Activated T-cell treated with anti-CD3 and anti-CD28 coated beads for 4 hours (primary cell): ENCODE measurements at regions not wholly inside any gene's neighbourhood (a gene's known extent, or its start where the extent isn't known, plus 50 kb on each side); places are given as distances from the start of the nearest gene placed in this dataset.

Source experiments
- DNase-seq: peaks from one replicate; pipeline ENCODE4 v3.0.0-alpha.2; 2020

DNA sequence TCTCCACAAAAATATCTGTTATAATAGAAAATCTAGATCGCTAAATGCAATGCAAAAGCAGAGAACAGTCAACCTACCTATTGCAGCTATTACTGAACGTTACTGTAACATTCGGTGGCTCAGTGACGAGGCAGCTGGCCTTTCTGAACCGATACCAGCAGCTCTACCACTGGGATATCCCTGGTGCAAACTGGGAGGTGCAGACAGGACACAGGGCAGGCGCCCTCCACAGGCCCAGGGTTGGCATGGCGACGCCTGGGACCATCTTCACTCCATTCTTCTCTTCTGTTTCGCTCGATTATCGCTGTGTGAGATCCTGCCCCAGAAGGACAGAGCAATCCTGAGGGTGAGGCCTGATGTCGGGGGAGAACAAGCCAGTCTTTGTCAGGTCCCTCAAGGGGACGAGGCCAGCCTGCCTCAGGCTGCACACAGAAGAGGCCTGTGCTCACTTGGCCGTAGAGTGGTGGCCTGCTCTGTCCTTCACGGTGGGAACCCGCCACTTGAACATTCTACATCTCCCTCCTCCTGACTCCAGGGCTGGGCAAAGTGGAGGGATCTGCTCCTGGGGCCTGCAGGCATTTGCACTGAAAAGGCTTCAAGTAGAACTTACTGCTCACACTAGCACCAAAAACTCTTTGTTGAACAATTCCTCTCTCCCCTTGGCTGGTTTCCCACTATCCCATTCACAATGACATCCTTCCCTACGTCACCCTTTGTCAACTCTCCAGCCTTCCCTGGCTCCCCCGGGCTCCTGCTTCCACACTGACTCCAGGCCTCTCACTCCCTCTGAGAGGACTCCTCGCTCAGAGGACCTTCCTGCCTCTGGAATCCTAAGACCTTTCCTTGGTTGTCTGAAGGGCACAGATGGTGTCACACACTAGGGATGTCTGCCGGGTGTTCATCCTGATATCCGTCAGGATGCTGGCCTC is 49.7 kb downstream of the CYRIA start:
- no peak for DNase-seq

DNA sequence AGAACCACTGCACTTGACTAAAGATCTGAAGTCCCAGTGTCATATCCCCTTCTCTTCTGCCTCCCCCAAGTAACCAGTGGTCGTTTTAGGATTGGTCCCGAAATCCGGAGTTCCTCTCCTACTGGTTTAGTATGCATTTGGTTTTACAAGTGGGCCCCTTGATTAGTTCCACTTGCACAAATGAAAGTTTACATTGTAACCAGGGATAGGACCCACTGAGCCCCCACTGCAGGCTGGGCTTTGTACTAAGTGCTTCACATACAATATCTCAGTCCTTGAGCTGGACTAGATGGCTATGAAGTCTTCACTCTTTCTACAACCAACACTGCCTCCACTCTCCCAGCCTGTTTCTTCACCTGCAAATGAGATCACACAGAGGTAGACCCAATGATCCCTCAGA is 50.4 kb downstream of the CYRIA start:
- no peak for DNase-seq

DNA sequence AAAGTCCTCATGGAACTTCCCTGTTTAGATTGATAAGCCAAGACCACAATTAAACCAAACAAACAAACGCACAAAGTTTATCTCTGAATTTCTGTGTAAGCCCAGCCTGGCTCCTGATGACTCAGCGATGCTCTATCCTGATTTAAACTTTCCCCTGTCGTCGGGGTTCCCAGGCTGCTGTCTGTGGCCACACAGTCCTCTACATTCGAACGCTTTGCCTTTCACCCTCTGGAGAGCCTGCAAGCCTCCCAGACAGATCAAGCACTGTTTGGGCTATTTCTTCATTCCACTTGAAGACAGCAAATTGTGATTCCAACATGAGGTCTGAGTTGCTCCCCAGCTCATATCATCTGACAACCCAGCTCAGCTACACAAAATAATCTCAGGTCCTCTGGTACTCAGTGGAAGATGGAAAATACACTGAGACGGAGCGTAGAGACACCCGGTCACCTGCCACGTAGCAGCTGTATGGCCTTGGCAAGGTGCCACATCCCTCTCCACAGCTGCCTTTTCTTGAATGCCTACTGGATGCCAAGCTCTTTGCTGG is 51.2 kb downstream of the CYRIA start:
- no peak for DNase-seq

DNA sequence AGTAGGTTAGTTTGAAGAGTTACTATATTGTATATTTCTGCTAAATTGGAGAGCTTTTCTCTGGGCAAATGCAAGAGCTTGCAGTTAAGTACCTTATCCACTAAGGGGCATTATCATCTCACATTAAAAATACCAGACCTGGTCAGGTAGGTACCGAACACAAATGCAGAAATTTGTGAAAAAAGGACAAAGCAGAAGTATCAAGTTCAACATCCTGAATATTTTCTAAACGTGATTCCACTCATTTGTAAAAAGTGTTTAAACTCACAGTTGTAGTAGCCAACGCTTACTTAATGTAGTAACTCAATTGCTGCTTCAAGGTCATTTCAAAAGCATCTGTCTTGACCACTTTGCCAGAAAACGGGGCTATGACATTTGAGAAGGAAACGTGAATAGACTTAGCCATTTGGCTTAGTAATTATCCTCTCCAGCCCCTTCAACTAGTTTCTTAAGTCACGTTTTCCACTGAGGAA is 52.1 kb downstream of the CYRIA start:
- no peak for DNase-seq

DNA sequence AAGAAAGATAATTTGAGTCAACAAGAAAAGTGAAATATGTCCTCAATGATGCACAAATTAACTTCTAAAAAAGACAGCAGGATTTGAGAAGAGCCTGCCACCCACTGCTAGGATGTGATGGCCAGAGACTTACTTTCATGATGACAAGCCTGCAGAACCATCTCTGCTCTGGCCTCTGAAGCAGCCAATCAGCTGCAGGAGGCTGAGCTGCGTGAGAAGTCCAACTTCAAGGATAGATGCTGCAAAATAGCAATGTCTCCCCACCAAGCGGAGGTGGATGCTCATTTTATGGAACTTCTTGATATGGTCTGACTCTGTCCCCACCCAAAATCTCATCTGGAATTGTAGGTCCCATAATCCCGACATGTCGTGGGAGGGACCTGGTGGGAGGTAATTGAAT is 53.1 kb downstream of the CYRIA start:
- no peak for DNase-seq

DNA sequence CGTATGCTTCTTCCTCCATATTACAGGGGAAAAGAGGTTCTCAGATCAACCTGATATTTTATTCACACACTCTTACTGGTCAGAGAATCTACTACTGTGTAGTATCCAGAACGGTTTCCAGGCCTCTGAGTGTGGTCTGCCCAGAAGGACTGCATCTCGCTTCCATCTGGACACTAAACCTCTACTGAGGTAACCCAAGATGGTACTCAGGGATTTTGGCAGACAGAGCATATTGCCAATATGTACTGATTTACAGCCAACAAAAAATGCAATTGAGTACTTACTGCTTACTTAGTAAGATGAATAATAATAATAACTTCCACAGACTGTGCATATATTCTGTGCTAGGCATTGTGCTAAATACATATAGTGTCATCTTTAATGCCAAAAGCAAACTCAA is 55.8 kb downstream of the CYRIA start:
- no peak for DNase-seq

DNA sequence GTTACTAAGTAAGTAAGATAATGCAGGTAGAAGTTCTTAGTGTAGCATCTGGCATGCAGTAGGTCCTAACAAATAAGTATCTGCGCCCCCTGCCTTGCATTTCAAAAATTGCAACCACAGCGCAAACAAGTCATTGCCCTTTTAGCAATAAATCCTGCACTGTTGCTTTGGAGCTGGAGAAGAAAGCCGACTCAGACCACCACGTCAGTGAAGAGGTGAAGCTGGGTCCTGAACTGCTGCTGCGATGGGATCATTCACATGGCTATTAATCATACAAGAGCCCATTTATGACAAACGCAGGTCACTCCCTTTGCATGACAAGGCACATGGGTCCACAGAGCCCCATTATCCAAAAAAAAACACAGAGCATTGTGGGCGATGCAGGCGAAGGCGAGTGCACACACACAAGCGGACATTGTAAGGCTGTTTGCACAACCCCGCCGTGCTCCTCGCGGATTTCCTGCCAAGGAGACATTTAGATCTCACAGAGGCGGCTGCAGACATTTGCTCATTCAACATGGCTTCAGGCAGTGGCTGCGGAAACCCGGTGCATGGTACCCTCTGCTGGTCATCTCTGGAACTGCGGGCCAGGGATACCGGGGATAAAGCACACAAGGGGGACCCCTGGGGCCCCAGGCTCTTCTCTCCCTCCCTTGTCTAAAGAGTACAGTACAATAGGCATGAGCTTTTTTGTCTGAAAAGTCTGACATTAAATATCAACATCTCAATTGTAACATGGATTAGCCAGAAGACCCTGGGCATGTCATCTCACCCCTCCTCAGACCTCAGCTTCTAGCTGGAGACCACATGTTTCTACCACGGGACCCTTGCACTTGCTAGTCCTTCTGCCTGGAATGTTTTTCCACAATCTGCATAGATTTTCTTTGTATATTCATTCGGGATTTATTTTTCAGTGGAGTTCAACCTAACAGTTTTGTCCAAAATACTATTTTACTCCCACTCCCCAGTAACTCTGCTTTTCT is 56.7 kb downstream of the CYRIA start:
- peak; percentile 83 for DNase-seq

DNA sequence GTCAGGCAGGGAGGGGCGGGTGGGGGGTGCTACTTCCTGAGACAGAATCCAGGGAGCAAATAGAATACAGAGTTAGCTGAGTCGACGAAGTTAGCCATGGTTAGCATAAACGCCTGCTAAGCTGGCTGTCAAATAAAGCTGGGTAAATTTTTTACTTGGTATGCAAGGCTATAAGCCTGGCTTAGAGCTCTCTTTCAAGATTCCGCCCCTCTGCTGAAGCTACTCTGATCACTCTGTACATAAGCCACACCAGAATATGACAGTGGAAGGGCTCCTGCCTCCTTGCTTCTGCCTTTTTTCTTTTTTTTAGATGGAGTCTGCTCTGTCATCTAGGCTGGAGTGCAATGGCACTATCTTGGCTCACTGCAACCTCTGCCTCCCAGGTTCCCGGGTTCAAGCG is 58.3 kb downstream of the CYRIA start:
- no peak for DNase-seq

DNA sequence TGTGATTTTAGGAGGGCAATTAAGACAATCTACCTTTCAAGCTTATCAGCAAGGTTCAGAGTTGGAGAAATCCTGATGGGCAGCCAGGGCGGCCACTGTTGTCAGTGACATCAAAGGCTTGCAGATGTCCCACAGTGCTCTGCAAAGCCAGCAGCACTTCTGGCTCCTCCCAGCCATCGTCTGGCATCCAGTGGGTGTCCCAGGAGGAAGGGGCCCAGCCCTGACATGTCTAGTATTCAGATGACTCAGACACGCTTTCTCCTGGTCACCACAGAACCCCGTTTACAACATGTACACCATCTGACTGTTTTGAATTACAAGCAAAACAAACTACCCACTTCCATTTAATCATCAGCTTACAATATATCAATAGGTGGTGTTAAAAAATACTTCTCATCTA is 61.4 kb downstream of the CYRIA start:
- DNase-seq = no peak

DNA sequence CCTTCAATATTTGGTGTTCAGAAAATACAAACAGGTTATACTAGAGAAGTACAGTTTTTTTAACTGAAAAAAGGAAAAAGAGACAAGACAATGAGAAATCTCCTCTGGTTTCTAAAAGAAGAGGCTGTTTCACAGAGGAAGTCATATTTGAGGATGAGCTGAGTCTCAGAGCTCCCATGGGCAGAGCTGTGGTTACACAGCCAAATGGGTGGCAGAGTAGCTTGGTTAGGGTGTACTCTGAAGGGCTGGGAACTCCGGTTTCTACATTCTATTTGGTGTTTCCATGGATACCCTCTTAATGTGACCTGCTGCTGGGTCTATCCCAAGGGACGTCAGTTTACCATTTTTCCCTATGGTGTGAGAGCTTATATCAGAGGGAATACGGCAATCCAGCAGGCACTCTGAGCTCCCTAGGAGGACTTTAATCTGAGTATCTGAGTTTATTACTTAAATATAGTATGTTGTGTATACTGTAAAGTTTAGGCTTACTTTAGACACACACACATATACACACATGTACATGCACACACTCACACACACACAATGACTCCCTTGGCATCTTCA is 74.2 kb downstream of the CYRIA start:
- DNase-seq = no peak

DNA sequence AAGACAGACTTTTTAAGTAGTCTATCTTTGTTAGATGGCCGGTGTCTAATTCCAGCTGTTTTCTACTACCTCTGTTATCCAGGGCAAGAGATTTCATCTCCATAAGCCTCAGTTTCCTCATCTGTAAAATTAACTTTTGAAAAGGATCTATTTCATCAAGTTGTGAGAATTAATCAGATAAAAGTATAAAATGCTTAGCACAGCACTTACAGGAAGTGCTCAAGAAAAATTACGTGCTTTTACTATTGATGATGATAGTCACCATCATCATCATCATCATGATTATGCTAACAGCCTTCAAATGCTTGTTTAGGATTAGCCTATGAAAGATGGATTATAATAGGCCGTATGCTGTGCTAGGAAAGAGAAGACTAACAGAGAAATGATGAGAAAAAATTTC is 76.2 kb downstream of the CYRIA start:
- DNase-seq = no peak

DNA sequence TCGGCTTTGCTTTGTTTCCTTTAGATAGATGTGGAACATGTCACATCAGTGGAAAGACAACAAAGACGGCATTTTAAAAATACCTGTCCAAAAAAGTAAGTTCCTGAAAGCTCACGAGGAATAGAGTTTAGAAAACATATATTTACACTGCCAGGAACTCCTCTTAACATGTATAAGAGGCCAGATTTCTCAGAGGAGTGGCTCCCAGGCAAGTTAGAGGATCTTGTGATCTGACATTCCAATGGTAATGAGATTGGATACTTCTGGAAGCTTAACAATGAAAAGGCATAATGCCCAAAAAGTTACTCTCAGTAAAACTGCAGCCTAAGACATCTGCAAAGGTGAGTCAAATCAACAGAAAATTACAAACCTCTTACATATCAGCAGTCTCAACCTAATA is 77.1 kb downstream of the CYRIA start:
- no peak for DNase-seq

DNA sequence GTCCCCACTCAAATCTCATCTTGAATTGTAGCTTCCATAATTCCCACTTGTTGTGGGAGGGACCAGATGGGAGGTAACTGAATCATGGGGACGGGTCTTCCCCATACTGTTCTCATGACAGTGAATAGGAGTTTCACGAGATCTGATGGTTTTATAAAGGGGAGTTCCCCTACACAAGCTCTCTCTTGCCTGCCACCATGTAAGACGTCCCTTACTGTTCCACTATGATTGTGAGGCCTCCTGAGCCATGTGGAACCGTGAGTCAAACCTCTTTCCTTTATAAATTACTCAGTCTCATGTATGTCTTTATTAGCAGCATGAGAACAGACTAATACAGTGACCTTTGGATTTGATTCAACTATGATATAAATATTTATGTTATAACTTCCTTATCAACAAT is 78.0 kb downstream of the CYRIA start:
- no peak for DNase-seq

DNA sequence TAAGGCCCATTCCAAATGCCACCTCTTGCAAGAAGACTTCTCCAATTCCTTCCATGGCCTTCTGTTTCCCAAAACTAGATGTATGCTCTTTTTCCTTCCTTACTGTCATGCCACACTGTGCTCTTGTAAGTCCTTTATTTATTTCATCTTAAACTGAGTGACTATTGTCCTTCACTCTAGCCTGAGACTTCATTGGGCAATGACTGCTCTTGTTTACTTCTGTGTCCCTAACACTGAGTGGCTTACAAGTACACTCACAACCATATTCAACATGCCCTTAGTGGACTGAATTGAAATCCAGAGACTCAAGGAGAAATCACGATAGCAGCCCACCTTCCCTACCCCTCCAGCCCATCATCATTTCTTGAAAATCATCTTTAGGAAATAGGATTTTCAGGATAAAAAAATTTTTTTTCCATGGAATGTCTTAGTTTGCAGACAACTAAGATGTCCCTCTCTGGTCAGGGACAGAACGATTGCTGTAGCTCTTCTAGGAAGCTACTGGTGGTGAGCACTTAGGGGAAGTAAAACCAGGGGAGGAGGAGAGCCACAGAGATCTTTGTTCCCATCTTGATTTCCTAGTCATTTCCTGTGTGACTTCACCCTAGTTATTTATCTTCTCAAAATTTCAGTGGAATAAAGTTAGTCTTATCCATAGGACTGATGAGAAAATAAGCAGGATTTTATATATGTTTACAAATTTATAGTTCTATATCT is 80.7 kb downstream of the CYRIA start:
- no peak for DNase-seq

DNA sequence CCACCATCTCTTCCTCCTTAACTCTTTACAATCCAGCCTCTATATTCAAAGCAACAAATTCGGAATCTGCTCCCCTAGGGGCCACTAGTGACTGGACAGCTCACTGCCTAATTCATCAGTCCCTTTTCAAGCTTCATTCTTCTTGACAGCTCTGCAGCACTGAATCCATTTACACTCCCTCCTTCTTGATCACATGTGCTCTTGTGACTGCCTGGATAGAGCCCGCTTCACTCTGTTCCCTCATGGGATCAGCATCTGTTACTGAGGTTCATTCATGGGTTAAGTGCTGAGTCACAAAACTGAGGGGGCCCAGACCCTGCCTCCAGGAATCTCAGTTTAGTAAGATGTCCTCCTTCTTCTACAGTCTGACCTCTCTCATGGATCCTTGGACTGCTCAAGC is 81.5 kb downstream of the CYRIA start:
- DNase-seq = no peak

DNA sequence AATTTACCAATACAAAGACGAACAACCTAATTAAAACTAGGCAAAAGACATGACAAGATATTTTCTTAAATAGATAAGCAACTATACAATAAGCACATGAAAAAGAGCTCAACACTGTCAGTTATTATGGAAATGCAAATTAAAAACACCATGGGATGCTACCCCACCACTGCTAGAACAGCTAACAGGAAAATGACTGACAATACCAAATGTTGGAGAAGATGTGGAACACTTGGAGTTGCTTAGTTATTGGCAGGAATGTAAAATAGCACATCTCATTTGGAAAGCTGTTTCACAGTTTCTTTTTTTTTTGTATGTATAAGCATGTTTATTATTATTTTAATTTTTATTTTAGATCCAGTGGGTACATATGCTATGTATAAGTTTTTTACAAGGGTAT is 84.4 kb downstream of the CYRIA start:
- no peak for DNase-seq

DNA sequence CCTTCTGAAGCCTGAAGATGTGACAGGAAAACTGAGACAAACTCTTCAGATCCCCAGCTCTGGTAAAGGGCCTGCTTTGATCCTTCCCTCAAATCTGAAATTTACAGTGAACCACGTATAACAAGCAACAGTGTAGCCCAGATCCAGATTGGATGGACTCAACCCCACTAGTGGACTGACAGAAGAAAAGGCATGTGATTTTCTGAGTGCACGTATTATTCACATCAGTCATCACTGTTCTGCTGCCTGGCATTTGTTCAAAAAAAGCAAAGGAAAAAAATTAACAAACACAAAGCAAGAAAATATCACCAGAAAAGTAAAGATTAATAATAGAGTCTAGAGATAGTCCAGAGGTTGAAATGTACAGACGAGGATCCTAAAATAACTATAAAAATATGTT is 87.6 kb downstream of the CYRIA start:
- no peak for DNase-seq

DNA sequence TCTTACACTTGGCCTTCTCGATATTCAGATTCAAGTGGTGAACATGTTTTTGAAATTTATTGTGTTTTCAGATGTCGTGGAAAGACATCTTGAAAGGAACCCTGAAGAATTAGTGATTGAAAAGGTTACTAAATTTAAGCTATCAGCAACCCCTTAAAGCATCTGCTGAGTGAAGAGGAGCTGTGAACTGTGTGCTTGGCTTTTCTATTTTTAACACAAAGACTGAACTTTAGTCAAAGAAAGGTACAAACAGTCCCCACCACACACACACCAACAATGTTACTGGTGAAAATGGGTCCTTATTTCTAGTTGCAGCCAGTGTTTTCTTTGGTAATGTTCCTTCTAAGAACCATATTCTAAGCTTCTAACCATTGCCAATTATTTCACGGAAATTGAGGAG is 95.1 kb downstream of the CYRIA start:
- no peak for DNase-seq

DNA sequence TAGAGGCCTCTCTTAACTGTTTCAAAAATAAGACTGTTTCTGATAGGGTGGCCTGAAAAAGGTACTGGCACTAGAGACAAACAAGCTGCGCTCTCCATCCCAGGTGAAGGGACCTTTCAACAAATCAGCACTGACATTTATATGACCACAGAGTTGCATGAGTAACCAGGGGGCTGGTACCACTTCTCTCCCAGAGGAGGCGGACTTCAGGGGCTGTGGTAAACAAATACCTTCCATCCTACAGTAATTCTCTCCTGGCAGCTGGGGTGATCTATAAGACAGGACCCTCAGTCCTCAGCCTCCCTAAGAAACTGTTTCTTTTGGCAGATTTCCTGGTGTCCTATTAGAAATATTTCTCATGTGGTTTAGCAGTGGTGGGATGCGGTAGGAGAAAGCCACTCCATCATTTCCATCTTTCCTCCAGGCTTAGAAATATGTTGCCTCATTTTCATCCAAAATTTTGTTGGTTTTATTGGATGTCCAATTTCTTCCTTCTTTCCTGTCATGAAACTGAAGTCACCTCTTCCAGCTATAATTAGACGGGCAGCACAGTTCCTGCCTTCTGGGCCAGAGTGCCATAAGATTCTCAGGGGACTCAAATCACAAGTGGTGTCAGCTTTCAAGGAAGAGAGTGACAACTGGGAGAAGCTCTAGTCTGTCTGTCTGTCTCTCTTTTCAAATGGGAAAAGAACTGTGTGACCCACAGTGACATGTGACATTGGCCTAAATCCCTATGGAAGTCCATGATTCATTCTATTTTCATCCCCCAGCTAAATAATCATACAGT is 96.4 kb downstream of the CYRIA start:
- DNase-seq = no peak

DNA sequence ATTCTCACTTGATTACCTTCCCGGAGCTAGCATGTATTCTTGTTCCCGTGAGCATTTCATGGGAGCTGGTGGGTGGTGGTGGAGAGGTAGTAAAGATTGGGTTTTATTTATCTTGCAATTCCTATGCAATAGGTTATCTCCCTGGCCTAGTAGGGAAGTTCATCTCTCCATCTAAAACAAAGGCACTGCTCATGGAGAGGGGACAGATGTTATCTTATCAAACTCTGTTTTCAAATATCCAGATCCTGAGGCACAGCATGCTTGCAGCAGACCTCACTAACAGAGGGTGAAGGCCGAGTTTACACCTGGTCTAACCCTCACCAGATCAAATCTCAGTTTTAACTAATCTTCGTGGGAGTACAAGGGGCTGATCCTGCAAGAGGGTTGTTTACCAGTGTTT is 98.9 kb downstream of the CYRIA start:
- no peak for DNase-seq

DNA sequence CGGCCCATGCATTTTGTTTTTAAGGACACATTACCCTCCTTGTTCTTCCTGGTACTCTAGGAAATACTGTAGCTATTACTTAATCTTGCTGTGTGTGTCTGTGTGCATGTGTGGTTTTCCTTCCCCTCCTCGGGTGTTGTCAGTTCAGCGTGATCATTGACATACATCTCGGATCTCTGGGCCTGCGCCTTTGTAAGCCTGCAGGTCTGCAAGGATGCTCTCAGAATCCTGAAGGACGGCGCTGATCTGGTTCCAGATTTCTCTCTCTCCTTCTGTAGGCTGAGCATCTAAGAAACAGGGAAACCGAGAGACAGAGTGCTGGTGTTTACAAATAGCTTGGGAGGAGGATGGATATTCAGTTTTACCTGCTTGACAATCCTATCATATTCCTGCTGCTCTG is 100.2 kb downstream of the CYRIA start:
- DNase-seq = no peak

DNA sequence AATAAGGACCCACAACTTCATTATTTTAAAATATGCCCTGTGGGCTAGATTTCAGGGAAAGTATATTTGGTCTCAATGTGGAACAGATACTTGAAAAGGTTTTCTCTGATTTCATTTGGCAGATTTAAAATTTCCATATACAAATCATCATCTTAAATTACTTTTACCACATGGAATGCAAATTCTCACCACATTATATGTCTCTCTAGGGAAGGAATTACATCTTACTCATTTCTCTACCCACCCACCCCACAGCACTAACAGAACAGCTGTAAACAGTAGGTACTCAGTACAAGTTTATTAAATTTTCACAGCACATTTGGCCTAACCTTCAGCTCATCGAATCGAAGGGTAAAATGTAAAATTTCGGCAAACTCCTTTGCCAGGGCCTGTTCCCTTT is 104.0 kb downstream of the CYRIA start:
- DNase-seq = no peak
